GM12878 (cell line): ENCODE measurements at regions not wholly inside any gene's neighbourhood (a gene's known extent, or its start where the extent isn't known, plus 50 kb on each side); places are given as distances from the start of the nearest gene placed in this dataset.

ENCODE experiments used
- ATAC-seq: fragments of 200-7000 bp; cut with Tn5 transposase; 3 replicates; pipeline ENCODE4 v1.9.1; 2020; ENCODE audit warnings: mild to moderate bottlenecking, moderate library complexity
- BruUV-seq: library from RNA; stranded (reverse); fragments of 400-500 nt; replicated peaks from 2 replicates; lab custom pipeline; 2021; lab: Mats Ljungman, UMichigan
- CTCF ChIA-PET: fragments of 300-600 bp; sonication (Branson Sonifier 250); formaldehyde crosslinking; extraction: SDS; loops from one replicate; lab custom pipeline; 2021; ENCODE audit warnings: inconsistent platforms; lab: Yijun Ruan, JAX
- POLR2A ChIA-PET: fragments of 350-600 bp; formaldehyde crosslinking; extraction: SDS; loops from one replicate; lab custom pipeline; 2021; ENCODE audit warnings: inconsistent platforms; lab: Charles Lee
- RAD21 ChIA-PET: fragments of 300-600 bp; sonication (Branson Sonifier 250); formaldehyde crosslinking; loops from one replicate; lab custom pipeline; 2023; ENCODE audit warnings: antibody characterized with exemption; ENCODE audit not compliant: unreplicated experiment; lab: Charles Lee
- SMC1A ChIA-PET: fragments of 300-600 bp; sonication (Branson Sonifier 250); formaldehyde crosslinking; loops from one replicate; lab custom pipeline; 2023; ENCODE audit not compliant: unreplicated experiment, uncharacterized antibody; lab: Charles Lee
- DNase-seq: peaks from one replicate; pipeline ENCODE4 v3.0.0-alpha.2; 2011; ENCODE audit warnings: low read depth, low spot score
- FAIRE-seq: peaks from 3 replicates; lab custom pipeline; 2011; peaks lifted over from hg19 to GRCh38; lab: Jason Lieb, UNC
- H2AFZ ChIP-seq: 2 replicates; pipeline ENCODE4 v1.6.0; 2011; ENCODE audit warnings: low read depth, low read length, control low read depth; ENCODE audit not compliant: control insufficient read depth
- H3K27ac ChIP-seq: 2 replicates; pipeline ENCODE4 v1.5.1; 2011; ENCODE audit warnings: control low read depth; ENCODE audit not compliant: control insufficient read depth, insufficient read depth
- H3K27me3 ChIP-seq, 2 experiments: replicated peaks in 1 of 2; 2 replicates each; pipeline versions ENCODE4 v1.6.0 to v1.6.1; 2011; ENCODE audit warnings: low read length in 1 of 2; ENCODE audit not compliant: control insufficient read depth in 2 of 2, insufficient read depth in 2 of 2
- H3K36me3 ChIP-seq, 2 experiments: 2 replicates each; pipeline ENCODE4 v1.5.1; 2011; ENCODE audit warnings: low read length in 1 of 2; ENCODE audit not compliant: control insufficient read depth in 2 of 2, insufficient read depth in 2 of 2
- H3K4me1 ChIP-seq: 2 replicates; pipeline ENCODE4 v1.6.1; 2011; ENCODE audit warnings: mild to moderate bottlenecking, low read length, moderate library complexity, mixed read lengths; ENCODE audit not compliant: control insufficient read depth, insufficient read depth
- H3K4me2 ChIP-seq: 2 replicates; pipeline ENCODE4 v1.6.0; 2011; ENCODE audit warnings: control low read depth; ENCODE audit not compliant: control insufficient read depth, insufficient read depth
- H3K4me3 ChIP-seq: fragments of 200-600 bp; sonication (generic); 2 replicates; pipeline ENCODE4 v1.5.1; 2016
- H3K79me2 ChIP-seq: 2 replicates; pipeline ENCODE4 v1.6.0; 2011; ENCODE audit warnings: low read length; ENCODE audit not compliant: control insufficient read depth, insufficient read depth
- H3K9ac ChIP-seq: 2 replicates; pipeline ENCODE4 v1.8.0; 2011; ENCODE audit warnings: low read length, control low read depth, mixed read lengths; ENCODE audit not compliant: control insufficient read depth, insufficient read depth
- H3K9me3 ChIP-seq: replicated peaks from 3 replicates; pipeline ENCODE4 v1.5.1; 2011; ENCODE audit warnings: mild to moderate bottlenecking, low read length; ENCODE audit not compliant: control insufficient read depth, insufficient read depth
- H4K20me1 ChIP-seq: 2 replicates; pipeline ENCODE4 v1.6.0; 2011; ENCODE audit not compliant: control insufficient read depth, insufficient read depth
- BMI1 ChIP-seq: fragments of 450-650 bp; IDR thresholded peaks from 2 replicates; pipeline ENCODE4 v1.6.1; 2016; ENCODE audit warnings: mild to moderate bottlenecking, moderate library complexity, borderline replicate concordance
- HDAC6 ChIP-seq: fragments of 200-600 bp; sonication (generic); IDR thresholded peaks from one replicate; pipeline ENCODE4 v1.8.0; 2017; ENCODE audit warnings: antibody characterized with exemption; ENCODE audit not compliant: unreplicated experiment
- PAX8 ChIP-seq: fragments of 450-650 bp; IDR thresholded peaks from 2 replicates; pipeline ENCODE4 v1.6.1; 2017; ENCODE audit warnings: mild to moderate bottlenecking, moderate library complexity
- POLR2AphosphoS2 ChIP-seq: IDR thresholded peaks from 2 replicates; pipeline ENCODE4 v1.6.1; 2011; ENCODE audit warnings: low read depth, mild to moderate bottlenecking, low read length, improper control_type of control experiment, moderate library complexity
- STAT1 ChIP-seq: fragments of 450-650 bp; conservative IDR thresholded peaks from 2 replicates; pipeline ENCODE4 v1.6.1; 2014; ENCODE audit warnings: antibody characterized with exemption, mild to moderate bottlenecking
- ZNF274 ChIP-seq: IDR thresholded peaks from one replicate; pipeline ENCODE4 v1.8.0; 2011; ENCODE audit not compliant: insufficient read length, insufficient read depth
- WGBS: methylation state at CpG from one replicate; pipeline ENCODE4 v1.1.6; 2016; ENCODE audit warnings: low lambda C conversion rate; ENCODE audit not compliant: insufficient replicate concordance, insufficient coverage; ENCODE audit errors: missing lambda C conversion rate; 5-methylcytosine and 5-hydroxymethylcytosine counted together
- in situ Hi-C: fragments of 300-500 bp; cut with MboI; formaldehyde crosslinking; loops from 9 replicates; pipeline ENCODE4 v1.14.3; 2018; ENCODE audit warnings: mixed read lengths
- intact Hi-C: fragments of 100-400 bp; cut with micrococcal nuclease; formaldehyde crosslinking; loops from one replicate; pipeline ENCODE4 v1.14.2; 2022; ENCODE audit not compliant: unreplicated experiment
- TF ChIP-seq, protein P1 (sequence below): fragments of 450-650 bp; IDR thresholded peaks from 2 replicates; pipeline ENCODE4 v1.6.1; 2017; ENCODE audit warnings: antibody characterized with exemption, mild to moderate bottlenecking, moderate library complexity

DNA sequence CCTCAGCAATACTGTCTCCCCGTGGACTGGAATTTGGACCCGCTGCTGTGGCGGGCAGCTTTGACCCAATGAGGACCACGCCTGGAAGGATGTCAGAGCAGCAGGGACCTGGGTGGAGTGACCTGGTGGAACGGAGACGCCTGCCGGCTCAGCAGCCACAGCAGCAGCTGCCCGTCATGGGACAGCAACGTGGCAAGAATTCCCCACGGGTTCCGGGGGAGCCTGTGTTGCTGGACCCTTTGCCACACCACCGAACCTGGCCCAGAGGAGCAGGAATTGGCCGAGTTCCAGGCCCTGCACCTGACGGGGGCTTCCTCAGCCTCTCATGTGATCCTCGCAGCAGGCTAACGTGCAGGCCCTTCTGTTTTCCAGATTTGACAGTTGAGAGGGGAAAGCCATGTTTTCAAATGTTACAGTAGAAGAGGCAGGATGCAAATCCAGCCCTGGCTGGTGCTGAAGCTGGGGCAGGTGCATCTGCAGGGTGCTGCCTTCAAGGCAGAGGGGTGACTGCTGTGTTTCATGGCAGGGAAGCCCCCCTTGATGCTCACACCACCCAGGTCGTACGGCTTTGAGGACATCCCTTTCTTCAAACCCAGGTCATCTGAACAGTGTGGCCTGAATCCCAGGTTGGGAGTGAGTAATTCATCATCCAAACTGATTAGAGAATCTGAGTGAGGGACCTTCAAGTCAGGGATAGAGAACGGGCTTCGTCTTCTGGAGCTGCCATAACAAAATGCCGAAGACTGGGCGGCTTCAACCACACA is 93.4 kb downstream of the THBS2 start:
- Histone ChIP-seq H3K79me2 (no peaks in the 10 kb centered on the region), H3K4me2 (no peak overlapping the region), H3K27ac (no peak overlapping the region), H4K20me1 (no peaks in the 10 kb centered on the region), H3K4me3 (no peak overlapping the region), H3K36me3 (no peaks in the 10 kb centered on the region), H2AFZ (no peak overlapping the region), H3K4me1 (no peaks in the 10 kb centered on the region), H3K27me3 (no peaks in the 10 kb centered on the region), H3K9me3 (no peaks in the 10 kb centered on the region; the same call in 2 of the 3 replicates), H3K9ac (no peak overlapping the region)
- TF ChIP-seq, protein P1, sequence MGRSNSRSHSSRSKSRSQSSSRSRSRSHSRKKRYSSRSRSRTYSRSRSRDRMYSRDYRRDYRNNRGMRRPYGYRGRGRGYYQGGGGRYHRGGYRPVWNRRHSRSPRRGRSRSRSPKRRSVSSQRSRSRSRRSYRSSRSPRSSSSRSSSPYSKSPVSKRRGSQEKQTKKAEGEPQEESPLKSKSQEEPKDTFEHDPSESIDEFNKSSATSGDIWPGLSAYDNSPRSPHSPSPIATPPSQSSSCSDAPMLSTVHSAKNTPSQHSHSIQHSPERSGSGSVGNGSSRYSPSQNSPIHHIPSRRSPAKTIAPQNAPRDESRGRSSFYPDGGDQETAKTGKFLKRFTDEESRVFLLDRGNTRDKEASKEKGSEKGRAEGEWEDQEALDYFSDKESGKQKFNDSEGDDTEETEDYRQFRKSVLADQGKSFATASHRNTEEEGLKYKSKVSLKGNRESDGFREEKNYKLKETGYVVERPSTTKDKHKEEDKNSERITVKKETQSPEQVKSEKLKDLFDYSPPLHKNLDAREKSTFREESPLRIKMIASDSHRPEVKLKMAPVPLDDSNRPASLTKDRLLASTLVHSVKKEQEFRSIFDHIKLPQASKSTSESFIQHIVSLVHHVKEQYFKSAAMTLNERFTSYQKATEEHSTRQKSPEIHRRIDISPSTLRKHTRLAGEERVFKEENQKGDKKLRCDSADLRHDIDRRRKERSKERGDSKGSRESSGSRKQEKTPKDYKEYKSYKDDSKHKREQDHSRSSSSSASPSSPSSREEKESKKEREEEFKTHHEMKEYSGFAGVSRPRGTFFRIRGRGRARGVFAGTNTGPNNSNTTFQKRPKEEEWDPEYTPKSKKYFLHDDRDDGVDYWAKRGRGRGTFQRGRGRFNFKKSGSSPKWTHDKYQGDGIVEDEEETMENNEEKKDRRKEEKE: no peak
- no peak for TF ChIP-seq POLR2AphosphoS2
- no peak for TF ChIP-seq PAX8
- TF ChIP-seq BMI1: no peak
- TF ChIP-seq HDAC6: no peak
- TF ChIP-seq STAT1: no peak
- TF ChIP-seq ZNF274: no peak
- ChIA-PET RAD21 (no interaction called here), SMC1A (no interaction called here), POLR2A (no interaction called here), CTCF (no interaction called here)
- in situ Hi-C loops: no loop called here
- ATAC-seq (no peak), FAIRE-seq (no peak), DNase-seq (no peak)
- WGBS: 46% methylated on average over 22 of the region's 22 CpGs
- intact Hi-C loops: no loop called here
- BruUV-seq: no TSS peak
